ENCODE measurements at regions not wholly inside any gene's neighbourhood (a gene's known extent, or its start where the extent isn't known, plus 50 kb on each side); places are given as distances from the start of the nearest gene placed in this dataset.

- DNase-seq (ENCODE audit: low read depth): no peak
Observed at GRCh38 chr16:85557083-85557970, 55.8 kb upstream of the GSE1 start.

GRCh38 chr16:85557971-85558657, 55.0 kb upstream of the GSE1 start:
- no peak for DNase-seq (ENCODE audit: low read depth)

- DNase-seq (ENCODE audit: low read depth): no peak
Observed at GRCh38 chr16:85560932-85561247, 52.2 kb upstream of the GSE1 start.

- DNase-seq (ENCODE audit: low read depth): no peak
Observed at GRCh38 chr16:85561248-85562092, 51.7 kb upstream of the GSE1 start.

GRCh38 chr16:85562093-85562786, 50.9 kb upstream of the GSE1 start:
- DNase-seq (ENCODE audit: low read depth): no peak

GRCh38 chr16:85563034-85563433, 50.1 kb upstream of the GSE1 start:
- no peak for DNase-seq (ENCODE audit: low read depth)
